RWPE1 (cell line): ENCODE measurements at regions not wholly inside any gene's neighbourhood (a gene's known extent, or its start where the extent isn't known, plus 50 kb on each side); places are given as distances from the start of the nearest gene placed in this dataset.

Experiments used
- CTCF ChIA-PET: fragments of 350-600 bp; sonication (Branson Sonifier 250); formaldehyde crosslinking; extraction: SDS; loops from one replicate; lab custom pipeline; 2021; lab: Yijun Ruan, JAX
- POLR2A ChIA-PET: fragments of 400-600 bp; formaldehyde crosslinking; extraction: SDS; loops from one replicate; lab custom pipeline; 2020; ENCODE audit warnings: antibody characterized with exemption; ENCODE audit not compliant: low non-redundant PET; lab: Yijun Ruan, JAX
- DNase-seq: peaks from one replicate; pipeline ENCODE4 v3.0.0; 2012; ENCODE audit warnings: low spot score
- H3K27ac ChIP-seq: fragments of 450-650 bp; 2 replicates; pipeline ENCODE4 v1.5.1; 2017
- CTCF ChIP-seq: fragments of 450-650 bp; conservative IDR thresholded peaks from 2 replicates; pipeline ENCODE4 v1.5.1; 2017; ENCODE audit warnings: low read depth, mild to moderate bottlenecking

GRCh38 chr2:59985923-59986322 lies 567.5 kb downstream of the BCL11A start:
- ChIA-PET CTCF (no interaction called here), POLR2A (no interaction called here)
- no peak for TF ChIP-seq CTCF
- H3K27ac ChIP-seq, result no peak overlapping the region
- DNase-seq, result no peak

GRCh38 chr2:59974051-59974766 lies 579.2 kb downstream of the BCL11A start:
- no peak for TF ChIP-seq CTCF
- CTCF ChIA-PET, result interaction anchor here (0.6 to 1.2 kb wide), 3 partner anchors 16 to 587 kb away, joined by 3 to 4 read pairs (median 3); no protein-coding TSS in a partner anchor
- POLR2A ChIA-PET, result no interaction called here
- no peak for DNase-seq
- no peak overlapping the region for H3K27ac ChIP-seq

GRCh38 chr2:59969161-59969560 lies 584.3 kb downstream of the BCL11A start:
- no peak for DNase-seq
- ChIA-PET CTCF (no interaction called here), POLR2A (no interaction called here)
- no peak overlapping the region for H3K27ac ChIP-seq
- TF ChIP-seq CTCF, result no peak

GRCh38 chr2:59968441-59968840 lies 585.0 kb downstream of the BCL11A start:
- TF ChIP-seq CTCF, result no peak
- POLR2A ChIA-PET, result no interaction called here
- CTCF ChIA-PET, result no interaction called here
- H3K27ac ChIP-seq, result no peak overlapping the region
- no peak for DNase-seq

- ChIA-PET CTCF (no interaction called here), POLR2A (no interaction called here)
- no peak overlapping the region for H3K27ac ChIP-seq
- no peak for DNase-seq
- TF ChIP-seq CTCF, result no peak
These were observed 585.8 kb downstream of the BCL11A start for GRCh38 chr2:59967691-59968090.

GRCh38 chr2:59963157-59963556 lies 590.3 kb downstream of the BCL11A start:
- TF ChIP-seq CTCF, result no peak
- H3K27ac ChIP-seq, result no peak overlapping the region
- ChIA-PET POLR2A (interaction anchor here (0.7 kb wide), 1 partner anchor 35 kb away, joined by 10 read pairs; no protein-coding TSS in a partner anchor), CTCF (no interaction called here)
- DNase-seq, result no peak
